ENCODE measurements at regions not wholly inside any gene's neighbourhood (a gene's known extent, or its start where the extent isn't known, plus 50 kb on each side); places are given as distances from the start of the nearest gene placed in this dataset.
"Not testable (repeated sequence)": the region's sequence is repeated elsewhere in the genome, so short reads cannot be mapped to it uniquely, and the experiment has no call there.

- H3K4me1 ChIP-seq (ENCODE audit: low read depth, poor library complexity, severe bottlenecking): peaks cover 17% of the 10 kb centered on the region
Observed at GRCh38 chr9:99490729-99491128, 268.6 kb downstream of the SEC61B start.

GRCh38 chr9:99491408-99492158 is 269.5 kb downstream of the SEC61B start:
- H3K4me1 ChIP-seq (ENCODE audit: low read depth, poor library complexity, severe bottlenecking): peaks cover 17% of the 10 kb centered on the region
- no peaks in the 10 kb centered on the region for H3K36me3 ChIP-seq (ENCODE audit: insufficient read depth)
- H3K9ac ChIP-seq: no peak overlapping the region
- peak overlapping the region; percentile 52; the same call in 1 of the 2 replicates for H3K27ac ChIP-seq
- H3K4me2 ChIP-seq: peak overlapping the region; percentile 27; the same call in 1 of the 2 replicates
- H4K20me1 ChIP-seq (ENCODE audit: insufficient read depth): no peaks in the 10 kb centered on the region
- no peak overlapping the region for H2AFZ ChIP-seq (ENCODE audit: low read depth)
- no peaks in the 10 kb centered on the region for H3K27me3 ChIP-seq (ENCODE audit: insufficient read depth, low read depth)
- no peak overlapping the region for H3K4me3 ChIP-seq (IDR thresholded peaks at IDR 0.05; ENCODE audit: insufficient read depth, low read depth, low read length)
- no peaks in the 10 kb centered on the region for H3K79me2 ChIP-seq (ENCODE audit: insufficient read depth, low read depth)
- TF ChIP-seq CTCF (conservative IDR thresholded peaks at IDR 0.05; ENCODE audit: low read depth, low read length): no peak

More at GRCh38 chr9:99490729-99491128, 268.6 kb downstream of the SEC61B start:
- H3K27ac ChIP-seq: no peak overlapping the region
- no peak overlapping the region for H3K4me3 ChIP-seq (IDR thresholded peaks at IDR 0.05; ENCODE audit: insufficient read depth, low read depth, low read length)
- H3K9ac ChIP-seq: no peak overlapping the region
- no peaks in the 10 kb centered on the region for H3K27me3 ChIP-seq (ENCODE audit: insufficient read depth, low read depth)
- no peaks in the 10 kb centered on the region for H4K20me1 ChIP-seq (ENCODE audit: insufficient read depth)
- TF ChIP-seq CTCF (conservative IDR thresholded peaks at IDR 0.05; ENCODE audit: low read depth, low read length): no peak
- H2AFZ ChIP-seq (ENCODE audit: low read depth): no peak overlapping the region
- no peaks in the 10 kb centered on the region for H3K79me2 ChIP-seq (ENCODE audit: insufficient read depth, low read depth)
- no peaks in the 10 kb centered on the region for H3K36me3 ChIP-seq (ENCODE audit: insufficient read depth)
- no peak overlapping the region for H3K4me2 ChIP-seq

- Histone ChIP-seq H4K20me1 (ENCODE audit: insufficient read depth) (no peaks in the 10 kb centered on the region), H3K4me2 (no peak overlapping the region), H3K27ac (no peak overlapping the region), H3K27me3 (ENCODE audit: insufficient read depth, low read depth) (no peaks in the 10 kb centered on the region), H2AFZ (ENCODE audit: low read depth) (no peak overlapping the region), H3K79me2 (ENCODE audit: insufficient read depth, low read depth) (no peaks in the 10 kb centered on the region), H3K9ac (no peak overlapping the region), H3K36me3 (ENCODE audit: insufficient read depth) (no peaks in the 10 kb centered on the region), H3K4me1 (ENCODE audit: low read depth, poor library complexity, severe bottlenecking) (peaks cover 1% of the 10 kb centered on the region), H3K4me3 (IDR thresholded peaks at IDR 0.05; ENCODE audit: insufficient read depth, low read depth, low read length) (no peak overlapping the region)
- TF ChIP-seq CTCF (conservative IDR thresholded peaks at IDR 0.05; ENCODE audit: low read depth, low read length): no peak
Observed at GRCh38 chr9:99497641-99498040, 275.6 kb downstream of the SEC61B start.

GRCh38 chr9:99498979-99499378 is 276.9 kb downstream of the SEC61B start:
- H3K27ac ChIP-seq; H3K4me2 ChIP-seq; H3K27me3 ChIP-seq (ENCODE audit: insufficient read depth, low read depth); H3K79me2 ChIP-seq (ENCODE audit: insufficient read depth, low read depth); H3K9ac ChIP-seq; H4K20me1 ChIP-seq (ENCODE audit: insufficient read depth); H3K4me1 ChIP-seq (ENCODE audit: low read depth, poor library complexity, severe bottlenecking); H3K36me3 ChIP-seq (ENCODE audit: insufficient read depth); H3K4me3 ChIP-seq (IDR thresholded peaks at IDR 0.05; ENCODE audit: insufficient read depth, low read depth, low read length); H2AFZ ChIP-seq (ENCODE audit: low read depth): not testable (repeated sequence)

GRCh38 chr9:99505936-99506335 is 283.9 kb downstream of the SEC61B start:
- no peak for TF ChIP-seq CTCF (conservative IDR thresholded peaks at IDR 0.05; ENCODE audit: low read depth, low read length)
- no peaks in the 10 kb centered on the region for H3K27me3 ChIP-seq (ENCODE audit: insufficient read depth, low read depth)
- H3K4me3 ChIP-seq (IDR thresholded peaks at IDR 0.05; ENCODE audit: insufficient read depth, low read depth, low read length): no peak overlapping the region
- no peak overlapping the region for H3K4me2 ChIP-seq
- H3K79me2 ChIP-seq (ENCODE audit: insufficient read depth, low read depth): no peaks in the 10 kb centered on the region
- no peak overlapping the region for H3K27ac ChIP-seq
- H3K36me3 ChIP-seq (ENCODE audit: insufficient read depth): no peaks in the 10 kb centered on the region
- H2AFZ ChIP-seq (ENCODE audit: low read depth): no peak overlapping the region
- H3K4me1 ChIP-seq (ENCODE audit: low read depth, poor library complexity, severe bottlenecking): no peaks in the 10 kb centered on the region
- H3K9ac ChIP-seq: no peak overlapping the region
- no peaks in the 10 kb centered on the region for H4K20me1 ChIP-seq (ENCODE audit: insufficient read depth)
